Left lung (tissue), 4 donors: ENCODE measurements at regions not wholly inside any gene's neighbourhood (a gene's known extent, or its start where the extent isn't known, plus 50 kb on each side); places are given as distances from the start of the nearest gene placed in this dataset.

Experiments used
- ATAC-seq: fragments of 200-7000 bp; cut with Tn5 transposase; one replicate; pipeline ENCODE4 v1.9.1; 2020; ENCODE audit warnings: moderate library complexity
- DNase-seq, 4 donors: peaks; one replicate each; pipeline ENCODE4 v3.0.0-alpha.2; 2013 to 2020
- H3K27ac ChIP-seq, 2 donors: fragments of 200-600 bp; sonication (generic) in 1 of 2; one replicate each; pipeline versions ENCODE4 v1.5.0 to v1.8.0; 2020 to 2021
- H3K27me3 ChIP-seq, 2 donors: fragments of 200-600 bp; sonication (generic) in 1 of 2; one replicate each; pipeline versions ENCODE4 v1.5.0 to v1.8.0; 2020 to 2021
- H3K36me3 ChIP-seq, 2 donors: fragments of 200-600 bp; sonication (generic) in 1 of 2; one replicate each; pipeline versions ENCODE4 v1.5.0 to v1.8.0; 2020 to 2021
- H3K4me1 ChIP-seq, 2 donors: fragments of 200-600 bp; one replicate each; pipeline ENCODE4 v1.8.0; 2021
- H3K4me3 ChIP-seq, 2 donors: fragments of 200-600 bp; sonication (generic) in 1 of 2; one replicate each; pipeline versions ENCODE4 v1.5.0 to v1.8.0; 2020 to 2021; ENCODE audit warnings: mild to moderate bottlenecking in 1 of 2
- H3K9me3 ChIP-seq, 2 donors: fragments of 200-600 bp; sonication (generic) in 1 of 2; one replicate each; pipeline versions ENCODE4 v1.5.0 to v1.8.0; 2020 to 2021
- intact Hi-C, 2 donors: fragments of 100-400 bp; cut with DNase I; formaldehyde crosslinking; loops; one replicate each; pipeline versions ENCODE4 v1.11.2 to v1.14.2; 2022
- TF ChIP-seq, protein P1 (sequence below), 2 donors: fragments of 200-600 bp; sonication (generic) in 1 of 2; IDR thresholded peaks; one replicate each; pipeline versions ENCODE4 v1.5.0 to v1.8.0; 2021; ENCODE audit warnings: antibody characterized with exemption in 2 of 2
- donor health status: DM: no; HTN: yes; CAD: no.
- donor health status: DM: no; HTN: no; CAD: no.

DNA sequence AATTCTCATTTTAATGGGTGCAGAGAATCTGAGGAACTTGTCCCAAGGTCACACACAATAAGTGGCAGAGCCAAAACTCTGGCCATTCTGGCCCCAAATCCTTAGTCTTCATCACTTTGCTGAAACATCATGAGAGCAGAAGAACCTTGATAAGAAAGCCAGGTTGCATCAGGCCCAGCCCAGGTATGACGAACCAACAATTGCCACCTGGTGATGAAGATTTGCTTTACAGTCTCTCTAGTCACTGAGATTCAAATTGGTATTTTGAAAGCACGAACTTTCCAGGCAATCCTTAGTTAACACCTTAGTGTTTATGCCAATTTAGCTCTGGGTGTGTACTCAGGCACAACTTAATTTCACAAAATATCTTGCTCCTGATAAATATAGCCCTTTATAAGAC lies 502.7 kb upstream of the HTR2A start:
- no peaks in the 10 kb centered on the region for H3K9me3 ChIP-seq
- TF ChIP-seq, protein P1, sequence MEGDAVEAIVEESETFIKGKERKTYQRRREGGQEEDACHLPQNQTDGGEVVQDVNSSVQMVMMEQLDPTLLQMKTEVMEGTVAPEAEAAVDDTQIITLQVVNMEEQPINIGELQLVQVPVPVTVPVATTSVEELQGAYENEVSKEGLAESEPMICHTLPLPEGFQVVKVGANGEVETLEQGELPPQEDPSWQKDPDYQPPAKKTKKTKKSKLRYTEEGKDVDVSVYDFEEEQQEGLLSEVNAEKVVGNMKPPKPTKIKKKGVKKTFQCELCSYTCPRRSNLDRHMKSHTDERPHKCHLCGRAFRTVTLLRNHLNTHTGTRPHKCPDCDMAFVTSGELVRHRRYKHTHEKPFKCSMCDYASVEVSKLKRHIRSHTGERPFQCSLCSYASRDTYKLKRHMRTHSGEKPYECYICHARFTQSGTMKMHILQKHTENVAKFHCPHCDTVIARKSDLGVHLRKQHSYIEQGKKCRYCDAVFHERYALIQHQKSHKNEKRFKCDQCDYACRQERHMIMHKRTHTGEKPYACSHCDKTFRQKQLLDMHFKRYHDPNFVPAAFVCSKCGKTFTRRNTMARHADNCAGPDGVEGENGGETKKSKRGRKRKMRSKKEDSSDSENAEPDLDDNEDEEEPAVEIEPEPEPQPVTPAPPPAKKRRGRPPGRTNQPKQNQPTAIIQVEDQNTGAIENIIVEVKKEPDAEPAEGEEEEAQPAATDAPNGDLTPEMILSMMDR (IDR thresholded peaks at IDR 0.05) = no peak
- ATAC-seq (no peak), DNase-seq (no peak)
- no peaks in the 10 kb centered on the region for H3K36me3 ChIP-seq
- no peak overlapping the region for H3K27ac ChIP-seq
- H3K27me3 ChIP-seq = no peaks in the 10 kb centered on the region
- H3K4me3 ChIP-seq = no peak overlapping the region
- H3K4me1 ChIP-seq = no peaks in the 10 kb centered on the region
- intact Hi-C loops = no loop called here

- Histone ChIP-seq H3K27me3 (no peaks in the 10 kb centered on the region), H3K27ac (no peak overlapping the region), H3K9me3 (no peaks in the 10 kb centered on the region), H3K36me3 (no peaks in the 10 kb centered on the region), H3K4me3 (no peak overlapping the region), H3K4me1 (no peaks in the 10 kb centered on the region)
- TF ChIP-seq, protein P1 (IDR thresholded peaks at IDR 0.05) = no peak
- peak; percentile 29 for ATAC-seq
- intact Hi-C loops = no loop called here
- DNase-seq = no peak
Observed at GRCh38 chr13:47397739-47398138, 500.9 kb upstream of the HTR2A start.

DNA sequence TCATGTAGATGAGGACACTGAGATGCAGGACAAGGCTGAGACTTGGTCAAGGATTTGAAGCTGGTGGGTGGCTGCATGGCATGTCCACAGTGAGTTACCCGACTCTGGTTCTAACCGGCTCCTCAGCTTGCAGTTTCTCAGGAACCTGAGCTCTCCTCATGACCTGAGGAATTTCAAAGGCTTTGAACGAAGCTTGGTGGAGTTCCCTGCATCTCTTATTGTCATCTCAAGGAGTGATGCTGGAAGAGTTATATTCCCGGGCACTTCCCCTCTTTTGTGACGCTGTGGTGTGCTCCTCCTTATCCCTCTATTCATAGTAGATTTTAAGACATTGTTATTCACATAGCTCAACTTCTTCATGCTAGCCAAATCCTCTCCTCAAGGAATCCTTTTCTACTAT lies 500.1 kb upstream of the HTR2A start:
- intact Hi-C loops = no loop called here
- Histone ChIP-seq H3K4me3 (no peak overlapping the region), H3K27me3 (no peaks in the 10 kb centered on the region), H3K9me3 (peaks cover 0 to 3% of the 10 kb centered on the region in 2 donors), H3K36me3 (no peaks in the 10 kb centered on the region), H3K27ac (no peak overlapping the region), H3K4me1 (no peaks in the 10 kb centered on the region)
- TF ChIP-seq, protein P1 (IDR thresholded peaks at IDR 0.05) = no peak
- no peak for DNase-seq
- no peak for ATAC-seq

GRCh38 chr13:47374741-47375140 lies 477.9 kb upstream of the HTR2A start:
- Histone ChIP-seq H3K4me1 (no peaks in the 10 kb centered on the region), H3K4me3 (no peak overlapping the region), H3K27ac (no peak overlapping the region), H3K27me3 (no peaks in the 10 kb centered on the region), H3K36me3 (no peaks in the 10 kb centered on the region), H3K9me3 (peaks cover 0 to 13% of the 10 kb centered on the region in 2 donors)
- intact Hi-C loops = no loop called here
- ATAC-seq (no peak), DNase-seq (no peak)
- TF ChIP-seq, protein P1 (IDR thresholded peaks at IDR 0.05) = no peak

GRCh38 chr13:47372751-47373150 lies 475.9 kb upstream of the HTR2A start:
- H3K4me3 ChIP-seq = no peak overlapping the region
- no peak overlapping the region for H3K27ac ChIP-seq
- no peaks in the 10 kb centered on the region for H3K27me3 ChIP-seq
- TF ChIP-seq, protein P1 (IDR thresholded peaks at IDR 0.05) = no peak
- intact Hi-C loops = no loop called here
- peaks cover 0 to 23% of the 10 kb centered on the region in 2 donors for H3K9me3 ChIP-seq
- ATAC-seq (no peak), DNase-seq (no peak)
- H3K4me1 ChIP-seq = no peaks in the 10 kb centered on the region
- H3K36me3 ChIP-seq = no peaks in the 10 kb centered on the region
